Kidney (tissue), 13 donors: ENCODE measurements at regions not wholly inside any gene's neighbourhood (a gene's known extent, or its start where the extent isn't known, plus 50 kb on each side); places are given as distances from the start of the nearest gene placed in this dataset.

ENCODE experiments used
- DNase-seq, 5 donors: peaks; one replicate each; pipeline ENCODE4 v3.0.0-alpha.2; 2013 to 2020
- FAIRE-seq: peaks from 2 replicates; lab custom pipeline; 2012; peaks lifted over from hg19 to GRCh38; lab: Jason Lieb, UNC
- H3K27ac ChIP-seq, 2 donors: one replicate each; pipeline ENCODE4 v1.7.0; 2013; ENCODE audit warnings: low read depth in 2 of 2, low read length in 2 of 2, inconsistent platforms in 1 of 2
- H3K27me3 ChIP-seq: one replicate; pipeline ENCODE4 v1.7.1; 2013; ENCODE audit warnings: low read length, inconsistent platforms; ENCODE audit not compliant: control insufficient read depth, insufficient read depth
- H3K36me3 ChIP-seq, 3 donors: one replicate each; pipeline versions ENCODE4 v1.7.0 to v1.7.1; 2013; ENCODE audit warnings: low read length in 3 of 3, control low read depth in 1 of 3, inconsistent platforms in 1 of 3; ENCODE audit not compliant: insufficient read depth in 3 of 3, control insufficient read depth in 2 of 3
- H3K4me1 ChIP-seq, 3 donors: one replicate each; pipeline versions ENCODE4 v1.7.0 to v1.7.1; 2013; ENCODE audit warnings: low read length in 3 of 3, inconsistent platforms in 1 of 3, low read depth in 1 of 3; ENCODE audit not compliant: control insufficient read depth in 2 of 3, insufficient read depth in 2 of 3
- H3K4me3 ChIP-seq, 3 donors: one replicate each; pipeline versions ENCODE4 v1.7.0 to v1.8.1; 2013; ENCODE audit warnings: low read length in 3 of 3, control low read depth in 1 of 3, inconsistent platforms in 1 of 3
- H3K9ac ChIP-seq, 3 donors: one replicate each; pipeline versions ENCODE4 v1.7.0 to v1.7.1; 2013; ENCODE audit warnings: low read length in 3 of 3, control low read depth in 1 of 3, inconsistent platforms in 1 of 3
- H3K9me3 ChIP-seq, 3 donors: one replicate each; pipeline versions ENCODE4 v1.7.0 to v1.7.1; 2013; ENCODE audit warnings: low read length in 3 of 3, control low read depth in 1 of 3, inconsistent platforms in 1 of 3; ENCODE audit not compliant: control insufficient read depth in 2 of 3, insufficient read depth in 1 of 3
- intact Hi-C: fragments of 100-400 bp; cut with DNase I; formaldehyde crosslinking; loops from one replicate; pipeline ENCODE4 v1.11.1; 2022
- TF ChIP-seq, protein P1 (sequence below): IDR thresholded peaks from 3 replicates; pipeline ENCODE4 v1.5.1; 2012; ENCODE audit warnings: mild to moderate bottlenecking, moderate library complexity, borderline replicate concordance; ENCODE audit not compliant: insufficient read depth; ENCODE audit errors: extremely low read depth
- donor health status: control.
- donor health status: control.
- donor health status: control.
- donor health status: control.
- donor health status: control.
- donor health status: DM: yes; HTN: yes; CAD: no.
- donor health status: Normal renal cell carcinoma (clear cell type).

DNA sequence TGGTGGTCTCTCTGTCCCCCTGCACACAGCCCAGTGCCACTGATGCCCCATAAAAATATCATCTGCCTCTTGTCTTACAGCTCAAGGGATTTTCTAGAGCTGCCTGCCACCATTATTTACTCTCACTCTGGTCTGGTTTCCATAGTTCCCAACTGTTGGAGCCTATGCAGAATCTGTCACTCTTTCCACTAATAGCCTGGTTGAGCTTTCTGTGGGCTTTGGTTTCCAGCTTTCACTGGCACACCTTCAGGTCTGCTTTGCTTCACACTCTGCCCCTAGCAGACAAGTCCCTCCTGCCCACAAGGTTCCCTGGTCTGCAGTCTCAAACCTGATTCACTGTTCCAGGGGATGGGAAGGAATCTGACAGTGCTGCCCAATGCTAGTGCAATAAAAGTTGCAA is 103.0 kb upstream of the FTMT start:
- Histone ChIP-seq H3K36me3 (no peaks in the 10 kb centered on the region), H3K4me1 (no peaks in the 10 kb centered on the region), H3K27me3 (no peaks in the 10 kb centered on the region), H3K9ac (no peak overlapping the region), H3K27ac (no peak overlapping the region), H3K9me3 (no peaks in the 10 kb centered on the region), H3K4me3 (no peak overlapping the region)
- FAIRE-seq (no peak), DNase-seq (no peak)
- intact Hi-C loops, result no loop called here
- TF ChIP-seq, protein P1, sequence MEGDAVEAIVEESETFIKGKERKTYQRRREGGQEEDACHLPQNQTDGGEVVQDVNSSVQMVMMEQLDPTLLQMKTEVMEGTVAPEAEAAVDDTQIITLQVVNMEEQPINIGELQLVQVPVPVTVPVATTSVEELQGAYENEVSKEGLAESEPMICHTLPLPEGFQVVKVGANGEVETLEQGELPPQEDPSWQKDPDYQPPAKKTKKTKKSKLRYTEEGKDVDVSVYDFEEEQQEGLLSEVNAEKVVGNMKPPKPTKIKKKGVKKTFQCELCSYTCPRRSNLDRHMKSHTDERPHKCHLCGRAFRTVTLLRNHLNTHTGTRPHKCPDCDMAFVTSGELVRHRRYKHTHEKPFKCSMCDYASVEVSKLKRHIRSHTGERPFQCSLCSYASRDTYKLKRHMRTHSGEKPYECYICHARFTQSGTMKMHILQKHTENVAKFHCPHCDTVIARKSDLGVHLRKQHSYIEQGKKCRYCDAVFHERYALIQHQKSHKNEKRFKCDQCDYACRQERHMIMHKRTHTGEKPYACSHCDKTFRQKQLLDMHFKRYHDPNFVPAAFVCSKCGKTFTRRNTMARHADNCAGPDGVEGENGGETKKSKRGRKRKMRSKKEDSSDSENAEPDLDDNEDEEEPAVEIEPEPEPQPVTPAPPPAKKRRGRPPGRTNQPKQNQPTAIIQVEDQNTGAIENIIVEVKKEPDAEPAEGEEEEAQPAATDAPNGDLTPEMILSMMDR, result no peak

DNA sequence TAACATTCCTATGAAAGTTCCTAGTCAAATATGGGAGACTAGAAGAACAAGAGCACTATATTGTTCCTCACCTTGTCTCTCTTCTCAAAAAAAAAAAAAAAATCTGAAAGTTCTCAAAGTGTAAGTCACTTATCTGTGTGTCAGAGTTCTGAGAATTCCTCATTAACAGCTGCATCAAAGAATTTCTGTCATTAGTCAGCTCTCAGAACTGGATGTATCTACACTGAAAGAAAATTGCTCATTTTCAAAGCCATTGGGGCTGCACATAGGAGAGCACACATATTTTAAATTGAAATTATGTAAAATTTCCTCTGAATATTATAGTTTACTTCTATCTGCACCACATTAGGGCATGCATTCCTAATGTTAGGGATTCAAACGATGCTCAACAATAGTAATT is 99.5 kb upstream of the FTMT start:
- Histone ChIP-seq H3K4me1 (no peaks in the 10 kb centered on the region), H3K27me3 (no peaks in the 10 kb centered on the region), H3K36me3 (no peaks in the 10 kb centered on the region), H3K4me3 (no peak overlapping the region), H3K9ac (no peak overlapping the region), H3K9me3 (peaks cover 0 to 2% (median 0%) of the 10 kb centered on the region in 3 donors), H3K27ac (no peak overlapping the region)
- TF ChIP-seq, protein P1, result no peak
- intact Hi-C loops, result no loop called here
- FAIRE-seq (no peak), DNase-seq (no peak)

DNA sequence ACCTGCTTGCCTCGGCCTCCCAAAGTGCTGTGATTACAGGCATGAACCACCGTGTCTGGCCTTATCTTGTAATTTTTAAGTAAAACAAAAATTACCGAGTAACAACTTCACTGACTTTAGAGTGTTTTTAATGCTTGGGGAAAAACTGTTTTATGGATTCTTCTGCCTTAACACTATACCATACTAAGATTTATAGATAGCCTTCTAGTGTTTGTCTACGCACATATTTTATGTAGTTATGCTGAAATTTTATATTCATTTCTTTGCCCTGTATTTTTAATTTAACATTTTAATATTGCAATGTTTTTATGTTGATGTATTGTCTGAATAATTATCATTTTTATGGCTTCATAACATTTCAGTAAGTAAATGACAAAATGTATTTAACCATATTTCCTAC is 96.4 kb upstream of the FTMT start:
- Histone ChIP-seq H3K27ac (no peak overlapping the region), H3K9ac (no peak overlapping the region), H3K36me3 (no peaks in the 10 kb centered on the region), H3K9me3 (peaks cover 0 to 2% (median 0%) of the 10 kb centered on the region in 3 donors), H3K4me3 (no peak overlapping the region), H3K4me1 (no peaks in the 10 kb centered on the region), H3K27me3 (no peaks in the 10 kb centered on the region)
- intact Hi-C loops, result no loop called here
- FAIRE-seq, result no peak
- TF ChIP-seq, protein P1, result no peak
- no peak for DNase-seq

DNA sequence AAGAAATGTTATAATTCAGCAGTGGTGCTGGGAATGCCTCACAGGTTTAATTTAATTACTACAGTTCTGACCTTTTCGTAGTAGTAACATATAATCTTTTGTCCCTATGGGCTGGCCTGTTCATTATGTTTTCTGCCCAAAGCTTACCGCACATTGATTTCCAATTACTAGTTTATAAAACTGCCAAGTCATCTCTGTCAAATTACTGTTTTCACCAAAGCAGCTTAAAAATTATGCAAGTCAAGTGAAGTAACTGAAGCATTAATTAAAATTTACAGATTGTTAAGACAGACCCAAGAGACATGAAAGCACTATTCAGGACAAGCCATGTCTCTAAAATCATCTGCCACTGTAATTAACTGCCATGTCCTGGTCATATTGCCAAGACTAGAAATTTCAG is 93.9 kb upstream of the FTMT start:
- Histone ChIP-seq H3K4me1 (no peaks in the 10 kb centered on the region), H3K27me3 (no peaks in the 10 kb centered on the region), H3K9me3 (peaks cover 0 to 2% (median 0%) of the 10 kb centered on the region in 3 donors), H3K36me3 (no peaks in the 10 kb centered on the region), H3K27ac (no peak overlapping the region), H3K9ac (no peak overlapping the region), H3K4me3 (no peak overlapping the region)
- TF ChIP-seq, protein P1, result no peak
- FAIRE-seq (no peak), DNase-seq (no peak)
- intact Hi-C loops, result no loop called here
